ENCODE measurements at regions not wholly inside any gene's neighbourhood (a gene's known extent, or its start where the extent isn't known, plus 50 kb on each side); places are given as distances from the start of the nearest gene placed in this dataset.

- Histone ChIP-seq H3K9me3 (ENCODE audit: control insufficient read depth in 1 of 2, low read length in 2 of 2) (no peaks in the 10 kb centered on the region), H3K4me3 (ENCODE audit: low read depth in 1 of 2, low read length in 2 of 2) (no peak overlapping the region), H3K27me3 (ENCODE audit: low read depth, low read length) (no peaks in the 10 kb centered on the region), H3K27ac (ENCODE audit: low read length) (peak overlapping the region; percentile 16), H3K4me1 (ENCODE audit: control insufficient read depth in 1 of 2, insufficient read depth in 2 of 2, low read length in 2 of 2) (peaks cover 9 to 44% of the 10 kb centered on the region in 2 donors), H3K36me3 (ENCODE audit: control insufficient read depth in 1 of 2, insufficient read depth in 2 of 2, low read length in 2 of 2) (no peaks in the 10 kb centered on the region)
Measured at GRCh38 chr16:85395913-85396878, 216.9 kb upstream of the GSE1 start.

- Histone ChIP-seq H3K27ac (ENCODE audit: low read length) (no peak overlapping the region), H3K9me3 (ENCODE audit: control insufficient read depth in 1 of 2, low read length in 2 of 2) (no peaks in the 10 kb centered on the region), H3K4me1 (ENCODE audit: control insufficient read depth in 1 of 2, insufficient read depth in 2 of 2, low read length in 2 of 2) (peaks cover 9 to 42% of the 10 kb centered on the region in 2 donors), H3K36me3 (ENCODE audit: control insufficient read depth in 1 of 2, insufficient read depth in 2 of 2, low read length in 2 of 2) (no peaks in the 10 kb centered on the region), H3K27me3 (ENCODE audit: low read depth, low read length) (no peaks in the 10 kb centered on the region), H3K4me3 (ENCODE audit: low read depth in 1 of 2, low read length in 2 of 2) (no peak overlapping the region)
Measured at GRCh38 chr16:85396879-85397871, 215.9 kb upstream of the GSE1 start.

- no peak overlapping the region for H3K4me3 ChIP-seq (ENCODE audit: low read depth in 1 of 2, low read length in 2 of 2)
- peaks cover 9 to 41% of the 10 kb centered on the region in 2 donors for H3K4me1 ChIP-seq (ENCODE audit: control insufficient read depth in 1 of 2, insufficient read depth in 2 of 2, low read length in 2 of 2)
- no peaks in the 10 kb centered on the region for H3K36me3 ChIP-seq (ENCODE audit: control insufficient read depth in 1 of 2, insufficient read depth in 2 of 2, low read length in 2 of 2)
Measured at GRCh38 chr16:85398050-85398451, 215.1 kb upstream of the GSE1 start.

GRCh38 chr16:85398688-85399582 lies 214.2 kb upstream of the GSE1 start:
- Histone ChIP-seq H3K9me3 (ENCODE audit: control insufficient read depth in 1 of 2, low read length in 2 of 2) (no peaks in the 10 kb centered on the region), H3K4me3 (ENCODE audit: low read depth in 1 of 2, low read length in 2 of 2) (no peak overlapping the region), H3K4me1 (ENCODE audit: control insufficient read depth in 1 of 2, insufficient read depth in 2 of 2, low read length in 2 of 2) (peaks cover 9 to 35% of the 10 kb centered on the region in 2 donors)

More at GRCh38 chr16:85398050-85398451, 215.1 kb upstream of the GSE1 start:
- no peak overlapping the region for H3K27ac ChIP-seq (ENCODE audit: low read length)
- no peaks in the 10 kb centered on the region for H3K9me3 ChIP-seq (ENCODE audit: control insufficient read depth in 1 of 2, low read length in 2 of 2)
- H3K27me3 ChIP-seq (ENCODE audit: low read depth, low read length) = no peaks in the 10 kb centered on the region

DNA sequence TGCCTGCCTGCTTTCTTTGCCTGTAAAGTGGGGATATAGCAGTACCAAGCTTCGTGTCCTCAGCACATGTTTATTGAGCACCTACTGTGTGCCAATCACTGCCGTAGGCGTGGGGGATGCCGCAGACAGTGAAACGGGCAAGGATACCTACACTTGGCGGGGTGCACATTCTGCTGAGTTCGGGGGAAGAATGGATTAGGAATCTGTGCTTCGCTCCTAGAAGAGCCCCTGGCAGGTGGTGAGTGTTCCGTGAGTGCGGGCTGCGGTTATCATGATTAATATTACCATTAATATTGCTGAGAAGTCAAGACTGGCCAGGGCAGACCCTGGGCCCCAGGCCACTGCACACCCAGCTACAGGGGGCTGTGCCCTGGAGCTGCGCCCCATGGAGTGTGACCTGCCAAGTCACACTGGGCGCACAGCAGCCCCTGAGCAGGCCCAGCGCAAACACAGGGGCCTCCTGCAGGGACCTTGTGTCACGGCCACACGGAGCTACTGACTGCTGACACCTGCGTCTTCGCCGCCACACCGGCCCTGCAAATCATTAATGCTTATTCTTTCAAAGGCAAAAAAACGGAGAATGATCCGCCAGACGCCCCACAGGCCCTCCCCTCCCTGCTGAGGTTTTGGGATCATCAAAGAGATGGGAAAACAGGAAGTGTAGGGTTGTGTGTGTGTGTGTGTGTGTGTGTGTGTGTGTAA lies 213.4 kb upstream of the GSE1 start:
- Histone ChIP-seq H3K27me3 (ENCODE audit: low read depth, low read length) (no peaks in the 10 kb centered on the region), H3K4me3 (ENCODE audit: low read depth in 1 of 2, low read length in 2 of 2) (no peak overlapping the region), H3K9me3 (ENCODE audit: control insufficient read depth in 1 of 2, low read length in 2 of 2) (no peaks in the 10 kb centered on the region), H3K27ac (ENCODE audit: low read length) (no peak overlapping the region), H3K36me3 (ENCODE audit: control insufficient read depth in 1 of 2, insufficient read depth in 2 of 2, low read length in 2 of 2) (no peaks in the 10 kb centered on the region), H3K4me1 (ENCODE audit: control insufficient read depth in 1 of 2, insufficient read depth in 2 of 2, low read length in 2 of 2) (peaks cover 8 to 27% of the 10 kb centered on the region in 2 donors)

More at GRCh38 chr16:85398688-85399582, 214.2 kb upstream of the GSE1 start:
- no peaks in the 10 kb centered on the region for H3K36me3 ChIP-seq (ENCODE audit: control insufficient read depth in 1 of 2, insufficient read depth in 2 of 2, low read length in 2 of 2)
- H3K27ac ChIP-seq (ENCODE audit: low read length) = no peak overlapping the region
- H3K27me3 ChIP-seq (ENCODE audit: low read depth, low read length) = no peaks in the 10 kb centered on the region

- Histone ChIP-seq H3K9me3 (ENCODE audit: control insufficient read depth in 1 of 2, low read length in 2 of 2) (no peaks in the 10 kb centered on the region), H3K27ac (ENCODE audit: low read length) (no peak overlapping the region), H3K36me3 (ENCODE audit: control insufficient read depth in 1 of 2, insufficient read depth in 2 of 2, low read length in 2 of 2) (no peaks in the 10 kb centered on the region), H3K4me3 (ENCODE audit: low read depth in 1 of 2, low read length in 2 of 2) (no peak overlapping the region), H3K27me3 (ENCODE audit: low read depth, low read length) (no peaks in the 10 kb centered on the region), H3K4me1 (ENCODE audit: control insufficient read depth in 1 of 2, insufficient read depth in 2 of 2, low read length in 2 of 2) (peaks cover 3 to 19% of the 10 kb centered on the region in 2 donors)
Measured at GRCh38 chr16:85400305-85401205, 212.6 kb upstream of the GSE1 start.

DNA sequence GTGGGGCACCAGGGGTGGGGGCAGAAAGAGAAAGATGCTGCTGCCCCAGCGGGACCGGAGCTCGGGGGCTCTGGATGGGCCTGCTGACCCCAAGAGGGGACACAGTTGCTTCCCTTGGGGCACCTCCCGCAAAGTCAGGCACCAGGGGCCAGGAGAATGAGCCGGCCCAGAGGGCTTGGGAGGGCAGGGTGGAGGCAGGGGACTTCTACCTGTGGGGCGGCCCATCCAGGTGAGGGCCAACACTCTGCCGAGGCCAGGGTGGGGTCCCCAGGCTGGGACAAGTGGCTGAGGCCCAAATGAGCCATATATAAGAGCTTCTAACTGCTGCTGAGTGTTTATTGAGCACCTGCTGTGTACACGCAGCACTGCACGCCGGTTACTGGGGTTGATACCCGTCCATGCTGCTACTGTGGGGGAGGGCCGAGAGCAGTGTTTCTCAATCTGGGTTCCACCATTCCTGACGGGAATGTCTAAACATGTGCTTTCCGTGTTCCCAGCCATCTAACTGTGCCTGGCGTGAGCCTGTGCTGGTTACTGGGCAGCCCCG lies 211.7 kb upstream of the GSE1 start:
- H3K4me3 ChIP-seq (ENCODE audit: low read depth in 1 of 2, low read length in 2 of 2) = no peak overlapping the region
- H3K27ac ChIP-seq (ENCODE audit: low read length) = no peak overlapping the region
- no peaks in the 10 kb centered on the region for H3K36me3 ChIP-seq (ENCODE audit: control insufficient read depth in 1 of 2, insufficient read depth in 2 of 2, low read length in 2 of 2)
- no peaks in the 10 kb centered on the region for H3K27me3 ChIP-seq (ENCODE audit: low read depth, low read length)
- H3K4me1 ChIP-seq (ENCODE audit: control insufficient read depth in 1 of 2, insufficient read depth in 2 of 2, low read length in 2 of 2) = peaks cover 0 to 11% of the 10 kb centered on the region in 2 donors
- H3K9me3 ChIP-seq (ENCODE audit: control insufficient read depth in 1 of 2, low read length in 2 of 2) = no peaks in the 10 kb centered on the region

DNA sequence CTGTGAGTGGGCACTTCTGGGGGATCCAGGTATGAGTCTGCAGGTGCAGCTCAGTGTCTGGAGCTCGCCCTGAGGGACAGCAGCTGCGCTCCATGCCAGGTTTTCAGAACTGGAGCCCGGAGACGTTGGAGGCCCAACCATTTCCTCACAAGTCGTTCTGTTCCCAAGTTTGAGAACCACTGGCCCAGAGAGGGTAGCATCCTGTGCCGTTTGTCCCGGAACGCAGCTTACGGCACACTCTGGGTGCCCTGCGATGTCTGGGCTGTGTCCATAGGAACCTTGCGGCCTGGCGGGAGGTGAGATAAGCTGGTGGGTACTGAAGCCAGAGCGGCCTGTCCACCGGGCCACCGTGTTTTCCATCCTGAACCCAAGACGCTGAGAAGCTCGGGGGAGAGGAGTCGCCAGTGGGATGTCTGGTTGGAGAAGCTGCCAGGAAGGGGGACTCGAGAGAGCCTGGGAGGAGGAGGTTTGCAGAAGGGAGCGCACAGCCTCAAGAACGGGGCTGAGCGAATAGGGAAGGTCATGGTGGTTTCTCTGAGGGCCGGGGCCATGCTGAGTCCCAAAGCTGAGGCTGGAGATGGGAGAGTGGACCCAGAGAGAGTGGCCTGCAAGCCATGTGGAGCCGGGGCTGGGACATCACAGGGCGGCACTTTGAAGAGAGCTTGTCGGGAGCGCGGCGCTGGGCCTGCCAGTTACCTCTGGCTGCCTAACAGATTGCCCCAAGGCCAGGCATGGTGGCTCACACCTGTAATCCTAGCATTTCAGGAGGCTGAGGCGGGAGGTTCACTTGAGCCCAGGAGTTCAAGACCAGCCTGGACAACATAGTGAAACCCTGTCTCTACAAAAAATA lies 211.0 kb upstream of the GSE1 start:
- Histone ChIP-seq H3K4me3 (ENCODE audit: low read depth in 1 of 2, low read length in 2 of 2) (no peak overlapping the region), H3K4me1 (ENCODE audit: control insufficient read depth in 1 of 2, insufficient read depth in 2 of 2, low read length in 2 of 2) (peaks cover 0 to 4% of the 10 kb centered on the region in 2 donors), H3K27ac (ENCODE audit: low read length) (no peak overlapping the region), H3K36me3 (ENCODE audit: control insufficient read depth in 1 of 2, insufficient read depth in 2 of 2, low read length in 2 of 2) (no peaks in the 10 kb centered on the region), H3K27me3 (ENCODE audit: low read depth, low read length) (no peaks in the 10 kb centered on the region), H3K9me3 (ENCODE audit: control insufficient read depth in 1 of 2, low read length in 2 of 2) (no peaks in the 10 kb centered on the region)

All from muscle layer of duodenum (tissue), 2 donors.